ENCODE measurements at regions not wholly inside any gene's neighbourhood (a gene's known extent, or its start where the extent isn't known, plus 50 kb on each side); places are given as distances from the start of the nearest gene placed in this dataset.
"Not testable (repeated sequence)": the region's sequence is repeated elsewhere in the genome, so short reads cannot be mapped to it uniquely, and the experiment has no call there.

- not testable (repeated sequence) for DNase-seq (ENCODE audit: low spot score); H3K27ac Mint-ChIP-seq; H3K9me3 Mint-ChIP-seq; H3K4me1 Mint-ChIP-seq (ENCODE audit: low read depth); H3K4me3 Mint-ChIP-seq; H3K27me3 Mint-ChIP-seq (ENCODE audit: low read depth); H3K36me3 Mint-ChIP-seq (ENCODE audit: low read depth)
Observed at GRCh38 chr15:53011779-53012178, 221.6 kb upstream of the ONECUT1 start.

GRCh38 chr15:53009093-53009492 is 219.0 kb upstream of the ONECUT1 start:
- DNase-seq (ENCODE audit: low spot score) = no peak
- no peak overlapping the region for H3K27ac Mint-ChIP-seq
- H3K36me3 Mint-ChIP-seq (ENCODE audit: low read depth) = no peaks in the 10 kb centered on the region
- no peaks in the 10 kb centered on the region for H3K4me1 Mint-ChIP-seq (ENCODE audit: low read depth)
- no peaks in the 10 kb centered on the region for H3K27me3 Mint-ChIP-seq (ENCODE audit: low read depth)
- H3K4me3 Mint-ChIP-seq = no peak overlapping the region
- H3K9me3 Mint-ChIP-seq = peaks cover 4% of the 10 kb centered on the region

GRCh38 chr15:53000409-53000808 is 210.3 kb upstream of the ONECUT1 start:
- Mint-ChIP-seq H3K27me3 (ENCODE audit: low read depth) (no peaks in the 10 kb centered on the region), H3K27ac (no peak overlapping the region), H3K4me3 (no peak overlapping the region), H3K9me3 (no peaks in the 10 kb centered on the region), H3K36me3 (ENCODE audit: low read depth) (no peaks in the 10 kb centered on the region), H3K4me1 (ENCODE audit: low read depth) (no peaks in the 10 kb centered on the region)
- no peak for DNase-seq (ENCODE audit: low spot score)

GRCh38 chr15:52997123-52997522 is 207.0 kb upstream of the ONECUT1 start:
- no peaks in the 10 kb centered on the region for H3K9me3 Mint-ChIP-seq
- no peak overlapping the region for H3K27ac Mint-ChIP-seq
- no peak overlapping the region for H3K4me3 Mint-ChIP-seq
- H3K27me3 Mint-ChIP-seq (ENCODE audit: low read depth) = no peaks in the 10 kb centered on the region
- no peaks in the 10 kb centered on the region for H3K4me1 Mint-ChIP-seq (ENCODE audit: low read depth)
- DNase-seq (ENCODE audit: low spot score) = no peak
- no peaks in the 10 kb centered on the region for H3K36me3 Mint-ChIP-seq (ENCODE audit: low read depth)

- Mint-ChIP-seq H3K27me3 (ENCODE audit: low read depth) (no peaks in the 10 kb centered on the region), H3K9me3 (no peaks in the 10 kb centered on the region), H3K36me3 (ENCODE audit: low read depth) (no peaks in the 10 kb centered on the region), H3K4me3 (no peak overlapping the region), H3K27ac (no peak overlapping the region), H3K4me1 (ENCODE audit: low read depth) (no peaks in the 10 kb centered on the region)
- no peak for DNase-seq (ENCODE audit: low spot score)
Observed at GRCh38 chr15:52994290-52994689, 204.2 kb upstream of the ONECUT1 start.

- no peak for DNase-seq (ENCODE audit: low spot score)
- H3K4me3 Mint-ChIP-seq = no peak overlapping the region
- H3K4me1 Mint-ChIP-seq (ENCODE audit: low read depth) = no peaks in the 10 kb centered on the region
- H3K27me3 Mint-ChIP-seq (ENCODE audit: low read depth) = no peaks in the 10 kb centered on the region
- H3K9me3 Mint-ChIP-seq = no peaks in the 10 kb centered on the region
- no peaks in the 10 kb centered on the region for H3K36me3 Mint-ChIP-seq (ENCODE audit: low read depth)
- H3K27ac Mint-ChIP-seq = no peak overlapping the region
Observed at GRCh38 chr15:52984507-52984906, 194.4 kb upstream of the ONECUT1 start.

GRCh38 chr15:52980446-52980845 is 190.3 kb upstream of the ONECUT1 start:
- H3K36me3 Mint-ChIP-seq (ENCODE audit: low read depth) = no peaks in the 10 kb centered on the region
- H3K9me3 Mint-ChIP-seq = no peaks in the 10 kb centered on the region
- H3K27me3 Mint-ChIP-seq (ENCODE audit: low read depth) = no peaks in the 10 kb centered on the region
- no peak for DNase-seq (ENCODE audit: low spot score)
- H3K4me3 Mint-ChIP-seq = no peak overlapping the region
- H3K4me1 Mint-ChIP-seq (ENCODE audit: low read depth) = no peaks in the 10 kb centered on the region
- no peak overlapping the region for H3K27ac Mint-ChIP-seq

GRCh38 chr15:52976516-52977075 is 186.5 kb upstream of the ONECUT1 start:
- DNase-seq (ENCODE audit: low spot score) = no peak
- no peaks in the 10 kb centered on the region for H3K9me3 Mint-ChIP-seq
- H3K27me3 Mint-ChIP-seq (ENCODE audit: low read depth) = no peaks in the 10 kb centered on the region
- H3K4me1 Mint-ChIP-seq (ENCODE audit: low read depth) = no peaks in the 10 kb centered on the region
- no peak overlapping the region for H3K27ac Mint-ChIP-seq
- no peak overlapping the region for H3K4me3 Mint-ChIP-seq
- H3K36me3 Mint-ChIP-seq (ENCODE audit: low read depth) = no peaks in the 10 kb centered on the region

- no peak for DNase-seq (ENCODE audit: low spot score)
- H3K4me3 Mint-ChIP-seq = no peak overlapping the region
- no peaks in the 10 kb centered on the region for H3K9me3 Mint-ChIP-seq
- no peaks in the 10 kb centered on the region for H3K4me1 Mint-ChIP-seq (ENCODE audit: low read depth)
- H3K36me3 Mint-ChIP-seq (ENCODE audit: low read depth) = no peaks in the 10 kb centered on the region
- no peak overlapping the region for H3K27ac Mint-ChIP-seq
- no peaks in the 10 kb centered on the region for H3K27me3 Mint-ChIP-seq (ENCODE audit: low read depth)
Observed at GRCh38 chr15:52975941-52976449, 185.9 kb upstream of the ONECUT1 start.

GRCh38 chr15:52963865-52964264 is 173.7 kb upstream of the ONECUT1 start:
- no peaks in the 10 kb centered on the region for H3K36me3 Mint-ChIP-seq (ENCODE audit: low read depth)
- no peaks in the 10 kb centered on the region for H3K9me3 Mint-ChIP-seq
- no peaks in the 10 kb centered on the region for H3K4me1 Mint-ChIP-seq (ENCODE audit: low read depth)
- no peak overlapping the region for H3K27ac Mint-ChIP-seq
- H3K4me3 Mint-ChIP-seq = no peak overlapping the region
- no peak for DNase-seq (ENCODE audit: low spot score)
- H3K27me3 Mint-ChIP-seq (ENCODE audit: low read depth) = no peaks in the 10 kb centered on the region

GRCh38 chr15:52960283-52960682 is 170.1 kb upstream of the ONECUT1 start:
- Mint-ChIP-seq H3K4me1 (ENCODE audit: low read depth) (no peaks in the 10 kb centered on the region), H3K4me3 (no peak overlapping the region), H3K36me3 (ENCODE audit: low read depth) (no peaks in the 10 kb centered on the region), H3K9me3 (no peaks in the 10 kb centered on the region), H3K27ac (no peak overlapping the region), H3K27me3 (ENCODE audit: low read depth) (no peaks in the 10 kb centered on the region)
- DNase-seq (ENCODE audit: low spot score) = no peak

GRCh38 chr15:52943746-52944145 is 153.6 kb upstream of the ONECUT1 start:
- Mint-ChIP-seq H3K27me3 (ENCODE audit: low read depth) (no peaks in the 10 kb centered on the region), H3K9me3 (no peaks in the 10 kb centered on the region), H3K4me3 (no peak overlapping the region), H3K36me3 (ENCODE audit: low read depth) (no peaks in the 10 kb centered on the region), H3K4me1 (ENCODE audit: low read depth) (no peaks in the 10 kb centered on the region), H3K27ac (no peak overlapping the region)
- DNase-seq (ENCODE audit: low spot score) = no peak

GRCh38 chr15:52936489-52936888 is 146.4 kb upstream of the ONECUT1 start:
- DNase-seq (ENCODE audit: low spot score) = no peak
- H3K4me3 Mint-ChIP-seq = no peak overlapping the region
- no peaks in the 10 kb centered on the region for H3K36me3 Mint-ChIP-seq (ENCODE audit: low read depth)
- no peaks in the 10 kb centered on the region for H3K9me3 Mint-ChIP-seq
- no peaks in the 10 kb centered on the region for H3K4me1 Mint-ChIP-seq (ENCODE audit: low read depth)
- no peaks in the 10 kb centered on the region for H3K27me3 Mint-ChIP-seq (ENCODE audit: low read depth)
- H3K27ac Mint-ChIP-seq = no peak overlapping the region

- H3K4me3 Mint-ChIP-seq = no peak overlapping the region
- no peak for DNase-seq (ENCODE audit: low spot score)
- H3K36me3 Mint-ChIP-seq (ENCODE audit: low read depth) = no peaks in the 10 kb centered on the region
- no peaks in the 10 kb centered on the region for H3K4me1 Mint-ChIP-seq (ENCODE audit: low read depth)
- no peaks in the 10 kb centered on the region for H3K27me3 Mint-ChIP-seq (ENCODE audit: low read depth)
- H3K27ac Mint-ChIP-seq = no peak overlapping the region
- no peaks in the 10 kb centered on the region for H3K9me3 Mint-ChIP-seq
Observed at GRCh38 chr15:52925130-52925529, 135.0 kb upstream of the ONECUT1 start.

- no peaks in the 10 kb centered on the region for H3K36me3 Mint-ChIP-seq (ENCODE audit: low read depth)
Observed at GRCh38 chr15:52924630-52925029, 134.5 kb upstream of the ONECUT1 start.

More at GRCh38 chr15:52924630-52925029, 134.5 kb upstream of the ONECUT1 start:
- Mint-ChIP-seq H3K27me3 (ENCODE audit: low read depth) (no peaks in the 10 kb centered on the region), H3K4me3 (no peak overlapping the region), H3K4me1 (ENCODE audit: low read depth) (no peaks in the 10 kb centered on the region), H3K9me3 (no peaks in the 10 kb centered on the region), H3K27ac (no peak overlapping the region)
- DNase-seq (ENCODE audit: low spot score) = no peak

Measured in T-helper 2 cell treated with Interferon-gamma antibody and Interleukin-4, amounts not matched to agents 5 μg/mL and 100 μg/mL, for 36 hours (primary cell).